K562 (cell line): ENCODE measurements at regions not wholly inside any gene's neighbourhood (a gene's known extent, or its start where the extent isn't known, plus 50 kb on each side); places are given as distances from the start of the nearest gene placed in this dataset.

ENCODE experiments used
- ATAC-seq: fragments of 200-7000 bp; cut with Tn5 transposase; 3 replicates; pipeline ENCODE4 v1.9.1; 2020; ENCODE audit warnings: moderate library complexity
- BruUV-seq: library from RNA; stranded (reverse); fragments of 400-500 nt; replicated peaks from 2 replicates; lab custom pipeline; 2021; lab: Mats Ljungman, UMichigan
- CTCF ChIA-PET: fragments of 300-600 bp; formaldehyde crosslinking; extraction: SDS; loops from one replicate; lab custom pipeline; 2021; ENCODE audit warnings: low intra/inter-chr PET ratio; lab: Yijun Ruan, JAX
- POLR2A ChIA-PET: fragments of 300-600, 350-650 bp; sonication (Branson Sonifier 250); formaldehyde crosslinking; extraction: SDS; loops from one replicate; lab custom pipeline; 2021; ENCODE audit warnings: antibody characterized with exemption, inconsistent platforms; lab: Yijun Ruan, JAX
- DNase-seq, 4 experiments: peaks; one replicate each; pipeline versions ENCODE4 v3.0.0 to v3.0.0-alpha.2; 2011 to 2018; ENCODE audit warnings: low spot score in 3 of 4, mixed read lengths in 3 of 4; ENCODE audit errors: extremely low read depth in 1 of 4
- FAIRE-seq: peaks from 2 replicates; lab custom pipeline; 2011; peaks lifted over from hg19 to GRCh38; lab: Jason Lieb, UNC
- H2AFZ ChIP-seq: 2 replicates; pipeline ENCODE4 v1.6.0; 2011; ENCODE audit warnings: low read depth, low read length, control low read depth, inconsistent platforms
- H3K27ac ChIP-seq: fragments of 200-600 bp; 3 replicates; pipeline ENCODE4 v1.8.0; 2011; ENCODE audit warnings: low read depth, mild to moderate bottlenecking, control low read depth, inconsistent platforms, low read length, moderate library complexity, mixed read lengths; ENCODE audit errors: extremely low read depth
- H3K27me3 ChIP-seq, 2 experiments: fragments of 300-600 bp in 1 of 2; 2 replicates in 1 of 2; 3 replicates in 1 of 2; pipeline versions ENCODE4 v1.6.0 to v1.8.0; 2011; ENCODE audit warnings: inconsistent platforms in 2 of 2, low read length in 2 of 2, mild to moderate bottlenecking in 1 of 2, mixed read lengths in 1 of 2, moderate library complexity in 1 of 2; ENCODE audit not compliant: control insufficient read depth in 2 of 2, insufficient read depth in 2 of 2
- H3K36me3 ChIP-seq: fragments of 300-600 bp; 3 replicates; pipeline ENCODE4 v1.8.0; 2011; ENCODE audit warnings: mild to moderate bottlenecking, low read length, inconsistent platforms; ENCODE audit not compliant: control insufficient read depth, insufficient read depth
- H3K4me1 ChIP-seq, 2 experiments: fragments of 200-600 bp in 1 of 2; replicated peaks in 1 of 2; 2 replicates in 1 of 2; 3 replicates in 1 of 2; pipeline versions ENCODE4 v1.5.1 to v1.8.0; 2011; ENCODE audit warnings: inconsistent platforms in 2 of 2, low read length in 2 of 2, mild to moderate bottlenecking in 1 of 2, mixed read lengths in 1 of 2, moderate library complexity in 1 of 2; ENCODE audit not compliant: control insufficient read depth in 2 of 2, insufficient read depth in 2 of 2
- H3K4me2 ChIP-seq: 2 replicates; pipeline ENCODE4 v1.6.1; 2011; ENCODE audit warnings: low read length, control low read depth, inconsistent platforms, mixed read lengths; ENCODE audit not compliant: insufficient read depth
- H3K4me3 ChIP-seq: fragments of 200-600 bp; sonication (generic), shearing (Covaris generic); 2 replicates; pipeline ENCODE4 v1.5.1; 2016; ENCODE audit warnings: control low read depth, inconsistent platforms
- H3K79me2 ChIP-seq: fragments of 200-600 bp; 3 replicates; pipeline ENCODE4 v1.8.0; 2011; ENCODE audit warnings: low read length, inconsistent platforms; ENCODE audit not compliant: control insufficient read depth, insufficient read depth
- H3K9ac ChIP-seq, 2 experiments: 2 replicates each; pipeline versions ENCODE4 v1.6.0 to v1.6.1; 2011; ENCODE audit warnings: low read depth in 2 of 2, low read length in 2 of 2, control low read depth in 1 of 2, inconsistent platforms in 1 of 2, mild to moderate bottlenecking in 1 of 2, mixed read lengths in 1 of 2; ENCODE audit not compliant: insufficient read depth in 1 of 2
- H3K9me1 ChIP-seq: one replicate; pipeline ENCODE4 v1.6.0; 2011; ENCODE audit warnings: inconsistent platforms, mild to moderate bottlenecking, low read length, moderate library complexity; ENCODE audit not compliant: control insufficient read depth, insufficient read depth
- H3K9me3 ChIP-seq: replicated peaks from 2 replicates; pipeline ENCODE4 v1.5.1; 2011; ENCODE audit warnings: low read depth, low read length, inconsistent platforms; ENCODE audit not compliant: control insufficient read depth, insufficient read depth
- H4K20me1 ChIP-seq: replicated peaks from 2 replicates; pipeline ENCODE4 v1.6.1; 2011; ENCODE audit warnings: low read length, inconsistent platforms, mixed read lengths; ENCODE audit not compliant: control insufficient read depth, insufficient read depth
- CXXC5 ChIP-seq: fragments of 250-450 bp; sonication (Bioruptor Pico); IDR thresholded peaks from 2 replicates; pipeline ENCODE4 v1.8.0; 2022; ENCODE audit warnings: inconsistent platforms, mild to moderate bottlenecking, moderate library complexity
- HMGXB4 ChIP-seq: sonication (generic); formaldehyde crosslinking; IDR thresholded peaks from 2 replicates; pipeline ENCODE4 v1.8.1; 2023; ENCODE audit warnings: mild to moderate bottlenecking, missing genetic modification reagents
- LCOR ChIP-seq: sonication (generic); formaldehyde crosslinking; IDR thresholded peaks from 2 replicates; pipeline ENCODE4 v1.8.0; 2022; ENCODE audit warnings: mild to moderate bottlenecking, missing genetic modification reagents
- POLR2B ChIP-seq: fragments of 450-650 bp; IDR thresholded peaks from 2 replicates; pipeline ENCODE4 v1.6.1; 2018; ENCODE audit warnings: low read depth; ENCODE audit not compliant: partially characterized antibody
- PRPF4 ChIP-seq: fragments of 200-400 bp; formaldehyde crosslinking; IDR thresholded peaks from one replicate; pipeline ENCODE4 v1.6.1; 2017; ENCODE audit warnings: low read length, low read depth, mild to moderate bottlenecking; ENCODE audit not compliant: insufficient read depth, poor library complexity, severe bottlenecking
- SLC30A9 ChIP-seq: fragments of 250-450 bp; sonication (Bioruptor Pico); IDR thresholded peaks from 2 replicates; pipeline ENCODE4 v1.8.0; 2022; ENCODE audit warnings: mild to moderate bottlenecking, moderate library complexity
- ZBTB26 ChIP-seq: fragments of 450-650 bp; formaldehyde crosslinking; IDR thresholded peaks from 2 replicates; pipeline ENCODE4 v1.4.0; 2022; ENCODE audit warnings: missing genetic modification characterization
- ZKSCAN1 ChIP-seq: fragments of 150-350 bp; IDR thresholded peaks from 2 replicates; pipeline ENCODE4 v1.6.1; 2016; ENCODE audit warnings: low read depth, low read length
- ZNF699 ChIP-seq: fragments of 250-450 bp; sonication (Bioruptor Pico); IDR thresholded peaks from 2 replicates; pipeline ENCODE4 v1.8.0; 2021; ENCODE audit warnings: mild to moderate bottlenecking, moderate library complexity; ENCODE audit not compliant: insufficient replicate concordance
- WGBS: fragments of 100-300 bp; shearing (Covaris generic); methylation state at CpG from one replicate; pipeline ENCODE4 v1.1.6; 2016; ENCODE audit warnings: low coverage, mixed read lengths; ENCODE audit not compliant: insufficient coverage; ENCODE audit errors: missing lambda C conversion rate; 5-methylcytosine and 5-hydroxymethylcytosine counted together
- in situ Hi-C: fragments of 300-500 bp; cut with MboI; formaldehyde crosslinking; loops from 4 replicates; pipeline ENCODE4 v1.15.0; 2018; ENCODE audit warnings: inconsistent platforms, mixed read lengths
- intact Hi-C: fragments of 100-400 bp; cut with micrococcal nuclease; formaldehyde crosslinking; loops from 2 replicates; pipeline ENCODE4 v1.14.2; 2022
- TF ChIP-seq, protein P1 (sequence below): fragments of 450-650 bp; IDR thresholded peaks from 2 replicates; pipeline ENCODE4 v1.6.1; 2017; ENCODE audit warnings: mild to moderate bottlenecking, moderate library complexity

GRCh38 chr10:43846968-43847367, 198.3 kb upstream of the ZNF32 start:
- Histone ChIP-seq H3K4me2 (no peak overlapping the region), H3K9ac (no peak overlapping the region), H3K27ac (no peak overlapping the region), H2AFZ (no peak overlapping the region), H3K4me3 (no peak overlapping the region), H3K27me3 (peaks cover 0 to 9% of the 10 kb centered on the region in 2 experiments; a peak in 1 of 5 replicates), H3K9me3 (no peaks in the 10 kb centered on the region), H3K36me3 (no peaks in the 10 kb centered on the region), H4K20me1 (peaks cover 4% of the 10 kb centered on the region; the same call in 1 of the 2 replicates), H3K4me1 (no peaks in the 10 kb centered on the region), H3K9me1 (no peaks in the 10 kb centered on the region), H3K79me2 (no peaks in the 10 kb centered on the region)
- no peak for ATAC-seq
- ChIA-PET CTCF (no interaction called here), POLR2A (no interaction called here)
- in situ Hi-C loops (no loop called here), intact Hi-C loops (no loop called here)
- TF ChIP-seq, protein P1, sequence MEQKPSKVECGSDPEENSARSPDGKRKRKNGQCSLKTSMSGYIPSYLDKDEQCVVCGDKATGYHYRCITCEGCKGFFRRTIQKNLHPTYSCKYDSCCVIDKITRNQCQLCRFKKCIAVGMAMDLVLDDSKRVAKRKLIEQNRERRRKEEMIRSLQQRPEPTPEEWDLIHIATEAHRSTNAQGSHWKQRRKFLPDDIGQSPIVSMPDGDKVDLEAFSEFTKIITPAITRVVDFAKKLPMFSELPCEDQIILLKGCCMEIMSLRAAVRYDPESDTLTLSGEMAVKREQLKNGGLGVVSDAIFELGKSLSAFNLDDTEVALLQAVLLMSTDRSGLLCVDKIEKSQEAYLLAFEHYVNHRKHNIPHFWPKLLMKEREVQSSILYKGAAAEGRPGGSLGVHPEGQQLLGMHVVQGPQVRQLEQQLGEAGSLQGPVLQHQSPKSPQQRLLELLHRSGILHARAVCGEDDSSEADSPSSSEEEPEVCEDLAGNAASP: no peak
- no peak for TF ChIP-seq ZNF699 (CRISPR knock-in tag)
- no peak for TF ChIP-seq SLC30A9 (CRISPR knock-in tag)
- no peak for TF ChIP-seq ZKSCAN1
- TF ChIP-seq POLR2B: no peak
- TF ChIP-seq CXXC5: no peak
- no peak for TF ChIP-seq ZBTB26
- no peak for TF ChIP-seq LCOR (CRISPR knock-in tag)
- TF ChIP-seq HMGXB4 (CRISPR knock-in tag): no peak
- no peak for TF ChIP-seq PRPF4
- 0% methylated on average over 4 of the region's 4 CpGs for WGBS
- no peak for DNase-seq
- BruUV-seq: no TSS peak
- FAIRE-seq: no peak
